ELR (cell line): ENCODE measurements at regions not wholly inside any gene's neighbourhood (a gene's known extent, or its start where the extent isn't known, plus 50 kb on each side); places are given as distances from the start of the nearest gene placed in this dataset.
"Not testable (repeated sequence)": the region's sequence is repeated elsewhere in the genome, so short reads cannot be mapped to it uniquely, and the experiment has no call there.

ENCODE experiments used
- DNase-seq: peaks from one replicate; pipeline ENCODE4 v3.0.0-alpha.2; 2015; ENCODE audit warnings: low read depth

DNA sequence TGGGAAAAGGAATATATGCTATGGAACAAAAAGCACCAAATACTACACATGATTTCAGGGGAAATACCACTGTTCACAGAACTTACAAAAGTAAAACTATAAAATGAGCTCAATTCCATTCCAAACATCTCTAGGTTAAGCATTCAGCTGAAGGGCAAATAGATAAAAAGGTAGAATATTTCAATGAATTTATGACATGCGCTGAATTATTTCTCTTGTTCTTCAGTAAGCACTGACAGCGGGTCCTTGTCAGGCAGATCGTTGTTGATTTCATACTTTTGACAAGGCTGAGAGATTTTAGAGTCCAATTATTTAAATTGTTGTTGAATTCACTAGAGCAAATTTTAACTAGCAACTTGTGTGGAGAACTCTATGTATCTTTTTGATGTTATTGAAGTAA lies 449.6 kb downstream of the GUCY1A2 start:
- DNase-seq = no peak

DNA sequence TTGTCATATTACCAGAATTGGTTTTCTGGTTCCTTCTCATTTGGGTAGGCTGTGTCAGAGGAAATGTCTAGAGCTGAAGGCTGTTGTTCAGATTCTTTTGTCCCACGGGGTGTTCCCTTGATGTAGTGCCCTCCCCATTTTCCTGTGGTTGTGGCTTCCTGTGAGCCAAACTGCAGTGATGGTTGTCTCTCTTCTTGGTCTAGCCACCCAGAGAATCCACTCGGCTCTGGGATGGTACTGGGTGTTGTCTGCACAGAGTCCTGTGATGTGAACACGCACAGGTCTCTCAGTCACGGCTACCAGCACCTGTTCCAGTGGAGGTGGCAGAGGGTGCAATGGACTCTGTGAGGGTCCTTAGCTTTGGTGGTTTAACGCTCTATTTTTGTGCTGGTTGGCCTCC lies 440.9 kb downstream of the GUCY1A2 start:
- not testable (repeated sequence) for DNase-seq

DNA sequence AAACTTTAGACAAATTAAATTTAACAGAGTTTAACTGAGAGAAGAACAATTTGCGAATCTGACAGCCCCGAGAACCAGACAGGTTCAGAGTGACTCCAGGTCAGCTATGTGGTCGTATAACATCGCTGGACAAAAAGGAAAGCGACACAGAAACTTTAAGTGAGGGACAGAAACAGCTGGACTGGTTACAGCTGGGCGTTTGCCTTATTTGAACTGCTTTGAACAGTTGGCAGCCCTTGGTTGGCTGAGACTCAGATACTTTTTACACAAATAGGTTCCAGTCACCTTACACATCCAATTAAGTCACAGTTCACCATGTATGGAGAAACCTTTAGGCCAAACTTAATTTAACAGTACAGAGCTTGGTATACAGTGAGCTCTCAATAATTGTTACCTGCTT lies 436.9 kb downstream of the GUCY1A2 start:
- no peak for DNase-seq

DNA sequence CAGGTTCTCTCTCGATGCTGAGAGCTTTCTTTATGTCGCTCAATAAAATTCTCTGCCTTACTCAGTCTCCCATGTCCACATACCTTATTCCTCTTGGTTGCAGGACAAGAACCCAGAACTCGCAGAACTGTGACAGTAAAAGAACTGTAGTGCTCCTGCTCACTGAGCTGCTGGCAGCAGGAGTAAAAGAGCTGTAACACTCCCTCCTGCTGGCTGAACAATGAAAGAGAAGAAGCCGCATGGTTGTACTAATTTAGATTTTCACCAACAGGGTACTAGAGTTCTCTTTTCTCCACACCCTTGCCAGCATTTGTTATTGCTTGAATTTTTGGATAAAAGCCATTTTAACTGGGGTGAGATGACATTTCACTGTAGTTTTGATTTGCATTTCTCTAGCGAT lies 433.2 kb downstream of the GUCY1A2 start:
- DNase-seq = peak; percentile 60

DNA sequence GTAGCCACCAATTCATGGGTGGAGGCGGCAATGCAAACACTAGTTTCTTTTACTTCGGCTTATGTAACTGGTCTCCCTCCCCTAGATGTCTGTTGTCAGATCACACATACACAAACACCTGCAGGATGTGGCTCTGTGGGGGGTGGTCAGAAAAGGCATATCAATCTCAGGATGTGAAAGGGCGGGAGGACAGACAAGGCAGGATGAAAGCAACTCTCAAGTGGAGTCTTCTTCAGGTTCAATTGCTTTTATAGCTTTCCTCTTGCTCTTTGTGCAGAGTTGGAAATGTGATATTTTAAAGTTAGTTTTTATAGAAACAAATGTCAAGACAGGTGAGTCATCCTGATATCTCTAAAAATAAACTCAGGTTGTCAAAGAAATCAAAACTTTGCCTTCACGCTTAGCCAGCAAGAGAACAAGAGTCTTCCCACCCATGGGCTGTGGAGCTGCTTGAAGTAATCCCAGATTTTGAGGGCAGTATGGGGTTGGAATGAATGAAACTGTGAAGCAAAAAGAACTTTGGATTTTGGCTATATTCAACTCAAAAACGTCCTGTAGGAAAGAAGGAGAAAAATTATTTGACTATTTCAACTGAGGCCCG lies 423.4 kb downstream of the GUCY1A2 start:
- DNase-seq = no peak

DNA sequence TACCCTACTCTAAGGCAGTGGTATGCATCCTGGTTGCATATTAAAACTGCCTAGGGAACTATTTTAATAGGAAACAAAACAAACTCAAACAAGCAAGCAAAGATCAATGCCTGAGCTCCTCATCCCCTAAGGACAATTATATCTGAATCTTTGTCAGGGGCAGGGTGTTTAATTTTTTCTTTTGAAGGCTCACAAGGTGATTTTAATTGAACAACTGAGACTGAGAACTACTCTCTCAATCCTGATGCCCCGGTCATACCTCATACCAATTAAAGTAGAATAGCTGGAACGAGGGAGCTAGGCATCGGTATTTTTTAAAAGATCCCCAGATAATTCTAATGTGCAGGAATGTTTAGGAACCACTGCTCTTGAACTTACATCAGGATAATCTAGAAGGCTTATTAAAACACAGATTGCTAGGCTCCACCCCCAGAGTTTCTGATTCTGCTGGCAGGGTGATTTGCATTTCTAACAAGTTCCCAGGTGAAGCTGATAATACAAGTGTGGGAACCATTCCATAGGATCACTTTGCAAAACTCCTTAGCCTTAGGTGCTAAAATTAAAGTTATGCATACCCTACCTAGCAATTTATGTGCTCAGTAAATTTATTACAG lies 416.5 kb downstream of the GUCY1A2 start:
- no peak for DNase-seq

DNA sequence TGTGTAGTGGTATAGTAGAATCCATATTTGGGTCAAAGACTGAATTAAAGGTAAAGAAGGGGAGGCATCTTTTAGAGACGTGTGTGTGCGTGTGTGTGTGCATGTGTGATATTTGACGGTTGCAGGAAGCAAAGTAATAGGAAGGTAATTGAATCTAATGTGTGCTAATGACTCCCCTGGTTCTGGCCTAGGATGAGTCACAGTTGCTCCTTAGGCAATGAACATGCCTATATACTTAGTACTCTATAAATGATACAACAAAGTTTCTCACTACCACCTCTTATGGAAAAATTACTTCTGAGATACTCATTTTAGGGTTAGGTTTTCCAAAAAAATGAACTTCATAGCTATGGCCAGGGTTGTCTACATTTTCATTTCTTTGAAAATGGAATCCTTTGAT lies 409.6 kb downstream of the GUCY1A2 start:
- DNase-seq = peak; percentile 67

DNA sequence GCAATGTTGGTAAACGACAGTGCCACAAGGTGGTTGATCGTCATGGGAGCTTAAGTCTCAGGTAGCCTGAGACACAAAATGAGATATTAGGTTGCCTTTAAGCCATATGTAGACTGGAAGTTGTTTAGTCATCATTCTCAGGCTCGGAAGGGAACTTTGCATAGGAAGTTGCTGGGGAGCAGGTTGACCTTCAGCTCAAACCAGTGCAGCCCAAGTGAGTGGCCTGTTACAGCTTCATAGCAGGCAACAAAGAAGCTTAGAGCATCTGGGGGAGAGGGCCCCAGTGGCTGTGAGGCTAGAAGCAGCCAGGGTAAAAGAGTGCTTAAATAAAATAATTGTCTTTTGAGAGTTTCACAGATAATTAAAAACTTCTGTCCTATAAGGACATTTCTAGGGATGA lies 404.0 kb downstream of the GUCY1A2 start:
- DNase-seq = peak; percentile 12

DNA sequence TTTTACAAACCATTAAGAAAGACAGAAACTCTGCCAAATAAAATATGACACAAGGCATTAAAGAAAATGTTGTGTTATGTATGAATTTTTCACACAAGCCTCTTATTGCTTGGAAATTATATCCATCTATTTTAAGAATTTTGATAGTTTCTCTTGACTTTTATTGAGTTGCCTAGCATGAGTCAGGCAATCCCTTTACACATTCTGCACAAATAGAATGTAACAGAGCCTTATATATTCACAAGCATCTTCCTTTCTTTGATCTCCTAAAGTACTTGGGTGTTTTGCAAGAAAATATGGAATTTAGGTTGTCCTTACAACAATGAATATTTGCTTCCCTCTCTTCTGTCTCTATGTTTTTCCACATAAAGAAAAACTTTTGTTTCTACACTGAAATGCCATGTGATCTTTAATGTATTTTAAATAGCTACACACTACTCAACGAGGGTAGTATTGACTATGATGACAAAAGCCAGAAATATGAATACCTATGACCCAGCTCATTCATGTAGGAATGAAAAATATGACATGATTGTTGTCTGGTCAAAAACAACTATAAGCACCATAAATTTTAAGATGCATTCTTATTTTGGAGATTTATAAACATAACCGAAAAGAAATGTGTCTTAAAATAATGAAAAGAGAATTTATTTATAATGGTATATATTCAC lies 398.8 kb downstream of the GUCY1A2 start:
- DNase-seq = peak; percentile 15

DNA sequence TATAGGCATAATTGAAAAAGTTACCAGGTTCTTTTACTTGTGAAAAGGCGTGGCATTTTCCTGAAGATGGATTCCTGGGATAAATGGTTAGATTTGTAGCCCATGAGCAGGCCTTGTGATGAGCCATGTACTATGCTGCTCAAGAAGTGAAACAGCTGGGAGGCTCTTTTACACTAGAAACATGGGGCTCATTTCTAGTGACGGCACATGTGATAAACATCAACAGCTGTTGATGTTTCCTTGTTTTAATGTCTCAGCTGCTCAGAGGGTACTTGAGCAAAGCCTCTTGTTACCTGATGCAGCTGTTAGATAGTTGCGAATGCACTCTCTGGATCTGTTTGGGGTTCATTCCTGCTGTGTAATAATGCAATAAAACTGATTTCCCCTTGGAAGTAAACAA lies 396.8 kb downstream of the GUCY1A2 start:
- DNase-seq = no peak
